ENCODE measurements at regions not wholly inside any gene's neighbourhood (a gene's known extent, or its start where the extent isn't known, plus 50 kb on each side); places are given as distances from the start of the nearest gene placed in this dataset.

DNA sequence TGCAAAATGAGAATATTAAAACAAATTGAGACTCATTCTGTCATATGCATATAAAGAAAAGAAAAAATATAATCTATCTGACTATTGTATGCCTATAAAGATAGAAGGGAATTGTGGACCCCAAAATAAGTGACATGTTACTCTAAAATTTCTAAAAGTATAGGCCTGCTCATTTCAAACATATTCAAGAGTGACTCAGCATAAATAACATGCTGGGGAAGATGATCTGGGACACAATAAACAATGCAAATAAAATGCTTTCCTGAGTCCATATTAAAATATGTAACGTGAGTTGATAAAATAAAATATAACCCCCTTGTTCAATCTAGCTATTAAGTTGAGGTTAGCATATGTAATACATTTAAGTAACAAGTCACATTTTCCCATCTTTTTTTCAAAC lies 882.0 kb upstream of the EDIL3 start:
- 85 to 94% (median 92%) methylated on average over 1 of the region's 1 CpG for WGBS, 5 donors
- no peaks in the 10 kb centered on the region for H3K4me1 ChIP-seq
- no peaks in the 10 kb centered on the region for H3K36me3 ChIP-seq
- H3K27ac ChIP-seq, result no peak overlapping the region
- H3K27me3 ChIP-seq, result no peaks in the 10 kb centered on the region
- DNase-seq, result no peak
- H3K4me3 ChIP-seq, result no peak overlapping the region
- no peaks in the 10 kb centered on the region for H3K9me3 ChIP-seq
- TF ChIP-seq, protein P1, sequence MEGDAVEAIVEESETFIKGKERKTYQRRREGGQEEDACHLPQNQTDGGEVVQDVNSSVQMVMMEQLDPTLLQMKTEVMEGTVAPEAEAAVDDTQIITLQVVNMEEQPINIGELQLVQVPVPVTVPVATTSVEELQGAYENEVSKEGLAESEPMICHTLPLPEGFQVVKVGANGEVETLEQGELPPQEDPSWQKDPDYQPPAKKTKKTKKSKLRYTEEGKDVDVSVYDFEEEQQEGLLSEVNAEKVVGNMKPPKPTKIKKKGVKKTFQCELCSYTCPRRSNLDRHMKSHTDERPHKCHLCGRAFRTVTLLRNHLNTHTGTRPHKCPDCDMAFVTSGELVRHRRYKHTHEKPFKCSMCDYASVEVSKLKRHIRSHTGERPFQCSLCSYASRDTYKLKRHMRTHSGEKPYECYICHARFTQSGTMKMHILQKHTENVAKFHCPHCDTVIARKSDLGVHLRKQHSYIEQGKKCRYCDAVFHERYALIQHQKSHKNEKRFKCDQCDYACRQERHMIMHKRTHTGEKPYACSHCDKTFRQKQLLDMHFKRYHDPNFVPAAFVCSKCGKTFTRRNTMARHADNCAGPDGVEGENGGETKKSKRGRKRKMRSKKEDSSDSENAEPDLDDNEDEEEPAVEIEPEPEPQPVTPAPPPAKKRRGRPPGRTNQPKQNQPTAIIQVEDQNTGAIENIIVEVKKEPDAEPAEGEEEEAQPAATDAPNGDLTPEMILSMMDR (IDR thresholded peaks at IDR 0.05), result no peak
- TF ChIP-seq POLR2A (IDR thresholded peaks at IDR 0.05) (no peak), EP300 (IDR thresholded peaks at IDR 0.05) (no peak), POLR2AphosphoS5 (IDR thresholded peaks at IDR 0.05) (no peak)
- intact Hi-C loops (cut with DNase I; ENCODE audit: low total_unique reads), result no loop called here

DNA sequence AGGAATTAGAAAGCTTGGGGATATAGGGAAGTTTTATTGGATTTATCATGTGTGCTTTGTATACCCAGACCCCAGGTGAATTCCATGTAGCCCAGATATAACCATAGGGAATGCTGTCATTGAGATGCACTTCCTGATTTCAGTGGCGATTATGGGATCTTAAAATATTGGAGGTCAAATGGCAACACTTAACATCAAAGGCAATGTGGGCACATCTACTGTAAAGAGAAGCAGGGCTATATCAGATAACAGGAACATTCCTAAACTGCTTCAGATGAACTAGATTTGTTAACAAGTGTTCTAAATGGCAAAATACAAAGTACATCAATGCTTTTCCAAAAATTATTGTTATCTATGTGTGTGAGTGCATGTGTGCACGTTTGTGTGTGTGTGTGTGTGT lies 883.5 kb upstream of the EDIL3 start:
- Histone ChIP-seq H3K27ac (no peak overlapping the region), H3K4me1 (no peaks in the 10 kb centered on the region), H3K4me3 (no peak overlapping the region), H3K27me3 (no peaks in the 10 kb centered on the region), H3K9me3 (no peaks in the 10 kb centered on the region), H3K36me3 (no peaks in the 10 kb centered on the region)
- WGBS, 5 donors, result 39 to 53% (median 42%) methylated on average over 2 of the region's 2 CpGs
- no peak for TF ChIP-seq EP300 (IDR thresholded peaks at IDR 0.05)
- no peak for TF ChIP-seq POLR2A (IDR thresholded peaks at IDR 0.05)
- TF ChIP-seq, protein P1 (IDR thresholded peaks at IDR 0.05), result no peak
- no peak for TF ChIP-seq POLR2AphosphoS5 (IDR thresholded peaks at IDR 0.05)
- intact Hi-C loops (cut with DNase I; ENCODE audit: low total_unique reads), result no loop called here
- no peak for DNase-seq

DNA sequence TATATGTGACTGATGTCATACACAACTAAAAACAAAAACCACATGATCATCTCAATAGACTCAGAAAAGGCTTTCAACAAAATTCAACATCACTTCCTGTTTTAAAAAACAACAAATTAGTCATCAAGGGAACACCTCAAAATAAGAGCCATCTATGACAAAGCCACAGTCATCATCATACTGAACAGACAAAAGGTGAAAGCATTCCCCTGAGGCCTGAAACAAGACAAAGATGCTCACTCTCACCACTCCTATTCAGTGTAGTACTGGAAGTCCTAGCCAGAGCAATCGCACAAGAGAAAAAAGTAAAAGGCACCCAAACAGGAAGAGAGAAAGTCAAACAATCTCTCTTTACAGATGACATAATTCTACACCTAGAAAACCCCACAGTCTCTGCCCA lies 893.5 kb upstream of the EDIL3 start:
- TF ChIP-seq EP300 (IDR thresholded peaks at IDR 0.05) (no peak), POLR2A (IDR thresholded peaks at IDR 0.05) (no peak), POLR2AphosphoS5 (IDR thresholded peaks at IDR 0.05) (no peak)
- TF ChIP-seq, protein P1 (IDR thresholded peaks at IDR 0.05), result no peak
- Histone ChIP-seq H3K4me3 (no peak overlapping the region), H3K27ac (no peak overlapping the region), H3K27me3 (no peaks in the 10 kb centered on the region), H3K4me1 (no peaks in the 10 kb centered on the region), H3K36me3 (no peaks in the 10 kb centered on the region), H3K9me3 (no peaks in the 10 kb centered on the region)
- DNase-seq, result no peak
- intact Hi-C loops (cut with DNase I; ENCODE audit: low total_unique reads), result no loop called here
- WGBS, 5 donors, result 71 to 93% (median 82%) methylated on average over 1 of the region's 1 CpG

DNA sequence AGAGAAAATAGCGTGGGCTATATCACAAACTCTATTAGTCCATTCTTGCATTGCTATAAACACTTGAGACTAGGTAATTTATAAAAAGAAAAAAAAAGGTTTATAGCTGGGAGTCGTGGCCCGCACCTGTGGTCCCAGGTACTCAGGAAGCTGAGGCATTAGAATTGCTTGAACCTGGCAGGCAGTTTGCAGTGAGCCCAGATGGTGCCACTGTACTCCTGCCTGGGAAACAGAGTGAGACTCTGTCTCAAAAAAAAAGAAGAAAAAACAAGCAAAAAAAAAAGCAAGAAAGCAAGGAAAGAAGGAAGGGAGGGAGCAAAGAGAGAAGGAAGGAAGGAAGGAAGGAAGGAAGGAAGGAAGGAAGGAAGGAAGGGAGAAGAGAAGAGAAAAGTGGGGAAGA lies 904.2 kb upstream of the EDIL3 start:
- no peak overlapping the region for H3K27ac ChIP-seq
- no peak overlapping the region for H3K4me3 ChIP-seq
- no peaks in the 10 kb centered on the region for H3K27me3 ChIP-seq
- TF ChIP-seq, protein P1 (IDR thresholded peaks at IDR 0.05), result no peak
- TF ChIP-seq POLR2AphosphoS5 (IDR thresholded peaks at IDR 0.05) (no peak), POLR2A (IDR thresholded peaks at IDR 0.05) (no peak), EP300 (IDR thresholded peaks at IDR 0.05) (no peak)
- intact Hi-C loops (cut with DNase I; ENCODE audit: low total_unique reads), result no loop called here
- DNase-seq, result no peak
- H3K9me3 ChIP-seq, result no peaks in the 10 kb centered on the region
- no peaks in the 10 kb centered on the region for H3K4me1 ChIP-seq
- no peaks in the 10 kb centered on the region for H3K36me3 ChIP-seq
- WGBS, 5 donors, result 62 to 91% (median 83%) methylated on average over 3 of the region's 3 CpGs

Data from stomach (tissue), 8 donors.